GM12878 (cell line): ENCODE measurements at regions not wholly inside any gene's neighbourhood (a gene's known extent, or its start where the extent isn't known, plus 50 kb on each side); places are given as distances from the start of the nearest gene placed in this dataset.

Experiments
- ATAC-seq: fragments of 200-7000 bp; cut with Tn5 transposase; 3 replicates; pipeline ENCODE4 v1.9.1; 2020; ENCODE audit warnings: mild to moderate bottlenecking, moderate library complexity
- BruUV-seq: library from RNA; stranded (reverse); fragments of 400-500 nt; replicated peaks from 2 replicates; lab custom pipeline; 2021; lab: Mats Ljungman, UMichigan
- CTCF ChIA-PET: fragments of 300-600 bp; sonication (Branson Sonifier 250); formaldehyde crosslinking; extraction: SDS; loops from one replicate; lab custom pipeline; 2021; ENCODE audit warnings: inconsistent platforms; lab: Yijun Ruan, JAX
- POLR2A ChIA-PET: fragments of 350-600 bp; formaldehyde crosslinking; extraction: SDS; loops from one replicate; lab custom pipeline; 2021; ENCODE audit warnings: inconsistent platforms; lab: Charles Lee
- RAD21 ChIA-PET: fragments of 300-600 bp; sonication (Branson Sonifier 250); formaldehyde crosslinking; loops from one replicate; lab custom pipeline; 2023; ENCODE audit warnings: antibody characterized with exemption; ENCODE audit not compliant: unreplicated experiment; lab: Charles Lee
- SMC1A ChIA-PET: fragments of 300-600 bp; sonication (Branson Sonifier 250); formaldehyde crosslinking; loops from one replicate; lab custom pipeline; 2023; ENCODE audit not compliant: unreplicated experiment, uncharacterized antibody; lab: Charles Lee
- DNase-seq: peaks from one replicate; pipeline ENCODE4 v3.0.0-alpha.2; 2011; ENCODE audit warnings: low read depth, low spot score
- FAIRE-seq: peaks from 3 replicates; lab custom pipeline; 2011; peaks lifted over from hg19 to GRCh38; lab: Jason Lieb, UNC
- H2AFZ ChIP-seq: 2 replicates; pipeline ENCODE4 v1.6.0; 2011; ENCODE audit warnings: low read depth, low read length, control low read depth; ENCODE audit not compliant: control insufficient read depth
- H3K27ac ChIP-seq: 2 replicates; pipeline ENCODE4 v1.5.1; 2011; ENCODE audit warnings: control low read depth; ENCODE audit not compliant: control insufficient read depth, insufficient read depth
- H3K27me3 ChIP-seq, 2 experiments: replicated peaks in 1 of 2; 2 replicates each; pipeline versions ENCODE4 v1.6.0 to v1.6.1; 2011; ENCODE audit warnings: low read length in 1 of 2; ENCODE audit not compliant: control insufficient read depth in 2 of 2, insufficient read depth in 2 of 2
- H3K36me3 ChIP-seq, 2 experiments: 2 replicates each; pipeline ENCODE4 v1.5.1; 2011; ENCODE audit warnings: low read length in 1 of 2; ENCODE audit not compliant: control insufficient read depth in 2 of 2, insufficient read depth in 2 of 2
- H3K4me1 ChIP-seq: 2 replicates; pipeline ENCODE4 v1.6.1; 2011; ENCODE audit warnings: mild to moderate bottlenecking, low read length, moderate library complexity, mixed read lengths; ENCODE audit not compliant: control insufficient read depth, insufficient read depth
- H3K4me2 ChIP-seq: 2 replicates; pipeline ENCODE4 v1.6.0; 2011; ENCODE audit warnings: control low read depth; ENCODE audit not compliant: control insufficient read depth, insufficient read depth
- H3K4me3 ChIP-seq: fragments of 200-600 bp; sonication (generic); 2 replicates; pipeline ENCODE4 v1.5.1; 2016
- H3K79me2 ChIP-seq: 2 replicates; pipeline ENCODE4 v1.6.0; 2011; ENCODE audit warnings: low read length; ENCODE audit not compliant: control insufficient read depth, insufficient read depth
- H3K9ac ChIP-seq: 2 replicates; pipeline ENCODE4 v1.8.0; 2011; ENCODE audit warnings: low read length, control low read depth, mixed read lengths; ENCODE audit not compliant: control insufficient read depth, insufficient read depth
- H3K9me3 ChIP-seq: replicated peaks from 3 replicates; pipeline ENCODE4 v1.5.1; 2011; ENCODE audit warnings: mild to moderate bottlenecking, low read length; ENCODE audit not compliant: control insufficient read depth, insufficient read depth
- H4K20me1 ChIP-seq: 2 replicates; pipeline ENCODE4 v1.6.0; 2011; ENCODE audit not compliant: control insufficient read depth, insufficient read depth
- BCLAF1 ChIP-seq: fragments of 450-650 bp; IDR thresholded peaks from 2 replicates; pipeline ENCODE4 v1.6.1; 2017; ENCODE audit warnings: antibody characterized with exemption, mild to moderate bottlenecking, moderate library complexity
- EGR1 ChIP-seq, 2 experiments: IDR thresholded peaks; 1 replicate in 1 of 2; 2 replicates in 1 of 2; pipeline ENCODE4 v1.6.1; 2011 to 2012; ENCODE audit warnings: low read depth in 2 of 2, low read length in 2 of 2, borderline replicate concordance in 1 of 2, mild to moderate bottlenecking in 1 of 2, moderate library complexity in 1 of 2
- HDAC2 ChIP-seq: fragments of 200-600 bp; sonication (generic); IDR thresholded peaks from 2 replicates; pipeline ENCODE4 v1.6.1; 2017
- HDAC6 ChIP-seq: fragments of 200-600 bp; sonication (generic); IDR thresholded peaks from one replicate; pipeline ENCODE4 v1.8.0; 2017; ENCODE audit warnings: antibody characterized with exemption; ENCODE audit not compliant: unreplicated experiment
- IRF5 ChIP-seq: fragments of 450-650 bp; IDR thresholded peaks from 2 replicates; pipeline ENCODE4 v1.6.1; 2017; ENCODE audit warnings: borderline replicate concordance
- MEF2A ChIP-seq: IDR thresholded peaks from 2 replicates; pipeline ENCODE4 v1.6.1; 2011; ENCODE audit warnings: low read depth, mild to moderate bottlenecking, low read length, moderate library complexity; ENCODE audit not compliant: insufficient read depth
- MTA2 ChIP-seq: fragments of 450-650 bp; IDR thresholded peaks from 2 replicates; pipeline ENCODE4 v1.6.1; 2016; ENCODE audit warnings: low read depth, mild to moderate bottlenecking, moderate library complexity
- RCOR1 ChIP-seq: conservative IDR thresholded peaks from 2 replicates; pipeline ENCODE4 v1.6.1; 2012; ENCODE audit warnings: low read depth, low read length, improper control_type of control experiment
- USF1 ChIP-seq: IDR thresholded peaks from 2 replicates; pipeline ENCODE4 v1.6.1; 2011; ENCODE audit warnings: borderline replicate concordance, low read depth, mild to moderate bottlenecking, moderate library complexity, mixed read lengths, low read length; ENCODE audit not compliant: insufficient read depth; ENCODE audit errors: extremely low read length
- ZNF687 ChIP-seq: fragments of 450-650 bp; IDR thresholded peaks from 2 replicates; pipeline ENCODE4 v1.6.1; 2017; ENCODE audit warnings: mild to moderate bottlenecking, moderate library complexity
- ZSCAN29 ChIP-seq: fragments of 450-650 bp; IDR thresholded peaks from 2 replicates; pipeline ENCODE4 v1.6.1; 2017; ENCODE audit warnings: mild to moderate bottlenecking, moderate library complexity
- ZZZ3 ChIP-seq: IDR thresholded peaks from 2 replicates; pipeline ENCODE4 v1.6.1; 2011; ENCODE audit warnings: low read depth; ENCODE audit not compliant: control insufficient read depth, insufficient read length
- WGBS: methylation state at CpG from one replicate; pipeline ENCODE4 v1.1.6; 2016; ENCODE audit warnings: low lambda C conversion rate; ENCODE audit not compliant: insufficient replicate concordance, insufficient coverage; ENCODE audit errors: missing lambda C conversion rate; 5-methylcytosine and 5-hydroxymethylcytosine counted together
- in situ Hi-C: fragments of 300-500 bp; cut with MboI; formaldehyde crosslinking; loops from 9 replicates; pipeline ENCODE4 v1.14.3; 2018; ENCODE audit warnings: mixed read lengths
- intact Hi-C: fragments of 100-400 bp; cut with micrococcal nuclease; formaldehyde crosslinking; loops from one replicate; pipeline ENCODE4 v1.14.2; 2022; ENCODE audit not compliant: unreplicated experiment

GRCh38 chr22:22111983-22112382 is 129.4 kb upstream of the TOP3B start:
- no peak for FAIRE-seq
- Histone ChIP-seq H3K9me3 (no peaks in the 10 kb centered on the region), H3K79me2 (no peaks in the 10 kb centered on the region), H3K9ac (no peak overlapping the region), H3K27me3 (no peaks in the 10 kb centered on the region), H3K36me3 (no peaks in the 10 kb centered on the region), H3K4me2 (peak overlapping the region; percentile 33; the same call in 1 of the 2 replicates), H2AFZ (no peak overlapping the region), H3K4me1 (peaks cover 18% of the 10 kb centered on the region), H3K4me3 (no peak overlapping the region), H3K27ac (peak overlapping the region; percentile 88; the same call in 1 of the 2 replicates), H4K20me1 (no peaks in the 10 kb centered on the region)
- in situ Hi-C loops (no loop called here), intact Hi-C loops (loop anchor here (1.0 to 5.0 kb wide), 6 partner anchors 13 to 845 kb away; no protein-coding TSS in a partner anchor)
- POLR2A ChIA-PET: interaction anchor here (1.4 to 4.3 kb wide), 7 partner anchors 13 to 842 kb away, joined by 3 to 18 read pairs (median 5); no protein-coding TSS in a partner anchor
- no TSS peak for BruUV-seq
- peak; percentile 9 for ATAC-seq
- RAD21 ChIA-PET: interaction anchor here (1.1 to 3.9 kb wide), 20 partner anchors 12 to 843 kb away, joined by 3 to 72 read pairs (median 11); no protein-coding TSS in a partner anchor
- DNase-seq: no peak
- 46% methylated on average over 2 of the region's 2 CpGs for WGBS
- TF ChIP-seq ZSCAN29 (no peak), MEF2A (no peak), MTA2 (no peak), ZZZ3 (no peak), ZNF687 (no peak), USF1 (no peak), IRF5 (no peak), HDAC6 (no peak), HDAC2 (no peak), EGR1 (IDR thresholded peaks at IDR 0.05; ENCODE audit: borderline replicate concordance in 1 of 2, low read depth in 2 of 2, low read length in 2 of 2) (no peak), RCOR1 (no peak), BCLAF1 (no peak)
- SMC1A ChIA-PET: interaction anchor here (0.9 to 7.6 kb wide), 19 partner anchors 7 to 824 kb away, joined by 3 to 87 read pairs (median 19); no protein-coding TSS in a partner anchor
- CTCF ChIA-PET: interaction anchor here (1.0 to 6.6 kb wide), 21 partner anchors 7 to 843 kb away, joined by 3 to 104 read pairs (median 22); no protein-coding TSS in a partner anchor
